ENCODE measurements at regions not wholly inside any gene's neighbourhood (a gene's known extent, or its start where the extent isn't known, plus 50 kb on each side); places are given as distances from the start of the nearest gene placed in this dataset.

DNA sequence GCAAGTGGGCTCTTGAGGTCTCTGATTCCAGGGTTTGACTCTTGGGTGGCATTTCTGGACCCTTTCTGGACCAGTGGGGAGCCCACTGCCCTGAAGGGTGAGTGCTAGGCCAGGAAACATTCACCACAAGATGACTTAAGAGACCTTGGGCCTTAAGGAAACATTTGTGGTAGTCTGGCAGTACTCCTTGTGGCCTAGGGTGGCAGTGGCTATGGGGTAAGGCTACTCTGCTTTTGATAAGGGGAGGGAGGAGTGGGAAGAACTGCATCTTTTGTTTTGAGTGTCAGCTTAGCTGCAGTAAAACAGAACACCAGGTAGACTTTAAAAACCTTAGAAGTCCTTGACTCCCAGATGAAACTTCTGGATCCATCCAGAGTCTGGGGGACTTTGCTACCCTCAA lies 529.3 kb upstream of the LRRC7 start:
- H3K27ac ChIP-seq: no peak overlapping the region

DNA sequence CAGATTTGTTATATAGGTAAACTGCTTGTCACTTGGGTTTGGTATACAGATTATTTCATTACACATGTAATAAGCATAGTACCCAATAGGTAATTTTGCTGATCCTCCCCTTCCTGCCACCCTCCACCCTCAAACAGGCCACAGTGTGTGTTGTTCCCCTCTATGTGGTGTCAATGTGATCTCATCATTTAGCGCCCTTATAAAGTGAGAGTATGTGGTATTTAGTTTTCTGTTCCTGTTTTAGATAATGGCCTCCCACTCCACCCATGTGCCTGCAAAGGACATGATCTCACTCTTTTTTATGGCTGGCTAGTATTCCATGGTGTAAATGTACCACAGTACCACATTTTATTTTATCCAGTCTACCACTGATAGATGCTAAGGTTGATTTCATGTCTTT lies 522.1 kb upstream of the LRRC7 start:
- TF ChIP-seq, protein P1, sequence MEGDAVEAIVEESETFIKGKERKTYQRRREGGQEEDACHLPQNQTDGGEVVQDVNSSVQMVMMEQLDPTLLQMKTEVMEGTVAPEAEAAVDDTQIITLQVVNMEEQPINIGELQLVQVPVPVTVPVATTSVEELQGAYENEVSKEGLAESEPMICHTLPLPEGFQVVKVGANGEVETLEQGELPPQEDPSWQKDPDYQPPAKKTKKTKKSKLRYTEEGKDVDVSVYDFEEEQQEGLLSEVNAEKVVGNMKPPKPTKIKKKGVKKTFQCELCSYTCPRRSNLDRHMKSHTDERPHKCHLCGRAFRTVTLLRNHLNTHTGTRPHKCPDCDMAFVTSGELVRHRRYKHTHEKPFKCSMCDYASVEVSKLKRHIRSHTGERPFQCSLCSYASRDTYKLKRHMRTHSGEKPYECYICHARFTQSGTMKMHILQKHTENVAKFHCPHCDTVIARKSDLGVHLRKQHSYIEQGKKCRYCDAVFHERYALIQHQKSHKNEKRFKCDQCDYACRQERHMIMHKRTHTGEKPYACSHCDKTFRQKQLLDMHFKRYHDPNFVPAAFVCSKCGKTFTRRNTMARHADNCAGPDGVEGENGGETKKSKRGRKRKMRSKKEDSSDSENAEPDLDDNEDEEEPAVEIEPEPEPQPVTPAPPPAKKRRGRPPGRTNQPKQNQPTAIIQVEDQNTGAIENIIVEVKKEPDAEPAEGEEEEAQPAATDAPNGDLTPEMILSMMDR (IDR thresholded peaks at IDR 0.05): no peak
- no peak for TF ChIP-seq ZFX (IDR thresholded peaks at IDR 0.05; ENCODE audit: borderline replicate concordance)
- no peak overlapping the region for H3K27ac ChIP-seq

More for the DNA sequence above, 529.3 kb upstream of the LRRC7 start:
- TF ChIP-seq, protein P1 (IDR thresholded peaks at IDR 0.05): no peak
- no peak for TF ChIP-seq ZFX (IDR thresholded peaks at IDR 0.05; ENCODE audit: borderline replicate concordance)

DNA sequence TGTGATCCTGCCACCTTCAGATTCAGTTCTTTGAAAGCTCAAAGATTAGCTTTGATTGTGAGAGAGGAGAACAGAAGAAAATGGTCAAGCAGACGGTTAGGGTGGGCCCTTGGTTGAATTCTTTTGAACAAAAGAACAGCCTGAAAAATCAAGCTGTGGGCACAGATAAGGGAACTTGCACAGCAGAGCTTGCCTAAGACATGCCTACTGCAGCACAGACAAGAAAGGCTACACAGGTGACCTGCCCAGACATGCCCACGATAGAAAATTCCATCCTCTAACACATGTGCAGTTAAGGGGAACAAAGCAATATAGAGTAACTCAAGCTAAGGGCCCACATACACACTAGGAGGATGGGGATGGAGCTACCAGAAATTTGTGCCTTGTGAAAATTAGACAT lies 512.5 kb upstream of the LRRC7 start:
- H3K27ac ChIP-seq: 0 out of 2 replicates have a peak overlapping the region, but pooled peaks have one; percentile 12
- no peak for TF ChIP-seq ZFX (IDR thresholded peaks at IDR 0.05; ENCODE audit: borderline replicate concordance)
- TF ChIP-seq, protein P1 (IDR thresholded peaks at IDR 0.05): no peak

DNA sequence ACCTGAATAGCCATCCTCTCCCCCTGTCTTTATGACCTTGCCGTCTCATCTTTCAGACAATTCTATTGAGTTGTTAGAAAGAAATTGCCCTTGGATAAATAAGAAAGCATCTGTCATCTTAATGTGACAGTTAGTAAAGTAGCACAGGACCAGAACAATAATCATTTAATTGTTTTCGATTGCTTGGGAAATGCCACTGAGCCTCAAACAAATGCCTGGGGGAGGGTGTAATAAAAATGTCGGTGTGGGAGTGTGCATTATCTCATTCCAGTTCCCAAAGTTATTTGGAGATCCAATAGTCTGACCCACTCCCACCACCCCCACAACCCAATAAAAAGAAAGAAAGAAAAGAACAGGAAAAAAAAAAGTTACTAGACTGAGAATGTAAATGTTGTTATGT lies 509.3 kb upstream of the LRRC7 start:
- 0 out of 2 replicates have a peak overlapping the region, but pooled peaks have one; percentile 17 for H3K27ac ChIP-seq
- TF ChIP-seq, protein P1 (IDR thresholded peaks at IDR 0.05): no peak
- TF ChIP-seq ZFX (IDR thresholded peaks at IDR 0.05; ENCODE audit: borderline replicate concordance): no peak

DNA sequence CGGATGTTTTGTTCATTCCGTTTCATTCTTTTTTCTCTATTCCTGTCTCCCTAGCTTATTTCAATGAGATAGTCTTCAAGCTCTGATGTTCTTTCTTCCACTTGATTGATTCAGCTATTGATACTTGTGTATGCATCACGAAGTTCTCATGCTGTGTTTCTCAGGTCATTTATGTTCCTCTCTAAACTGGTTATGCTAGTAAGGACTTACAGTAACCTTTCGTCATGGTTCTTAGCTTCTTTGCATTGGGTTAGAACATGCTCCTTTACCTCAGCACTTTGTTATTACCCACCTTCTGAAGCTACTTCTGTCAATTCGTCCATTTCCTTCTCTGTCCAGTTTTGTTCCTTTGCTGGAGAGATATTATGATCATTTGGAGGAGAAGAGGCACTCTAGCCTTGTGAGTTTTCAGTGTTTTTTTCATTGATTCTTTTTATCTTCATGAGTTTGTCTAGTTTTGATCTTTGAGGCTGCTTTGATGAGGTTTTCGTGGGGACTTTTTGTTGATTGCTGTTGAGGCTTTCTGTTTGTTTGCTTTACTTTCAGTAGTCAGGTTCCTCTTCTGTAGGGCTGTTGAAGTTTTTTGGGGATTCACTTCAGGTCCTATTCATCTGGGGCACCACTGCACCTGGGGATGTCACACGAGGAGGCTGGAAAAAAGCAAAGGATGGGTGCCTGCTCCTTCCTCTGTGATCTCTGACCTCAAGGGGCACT lies 496.9 kb upstream of the LRRC7 start:
- TF ChIP-seq, protein P1 (IDR thresholded peaks at IDR 0.05): no peak
- TF ChIP-seq ZFX (IDR thresholded peaks at IDR 0.05; ENCODE audit: borderline replicate concordance): no peak
- no peak overlapping the region for H3K27ac ChIP-seq

DNA sequence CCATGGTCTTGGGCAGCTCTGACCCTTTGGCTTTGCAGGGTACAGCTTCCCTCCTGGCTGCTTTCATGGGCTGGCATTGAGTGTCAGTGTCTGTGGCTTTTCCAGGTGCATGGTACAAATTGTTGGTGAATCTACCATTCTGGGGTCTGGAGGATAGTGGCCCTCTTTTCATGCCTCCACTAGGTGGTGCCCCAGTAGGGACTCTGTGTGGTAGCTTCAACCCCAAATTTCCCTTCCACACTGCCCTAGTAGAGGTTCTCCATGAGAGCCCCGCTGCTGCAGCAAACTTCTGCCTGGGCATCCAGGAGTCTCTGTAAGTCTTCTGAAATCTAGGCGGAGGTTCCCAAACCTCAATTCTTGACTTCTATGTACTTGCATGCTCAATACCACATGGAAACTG lies 494.5 kb upstream of the LRRC7 start:
- TF ChIP-seq, protein P1 (IDR thresholded peaks at IDR 0.05): no peak
- no peak for TF ChIP-seq ZFX (IDR thresholded peaks at IDR 0.05; ENCODE audit: borderline replicate concordance)

DNA sequence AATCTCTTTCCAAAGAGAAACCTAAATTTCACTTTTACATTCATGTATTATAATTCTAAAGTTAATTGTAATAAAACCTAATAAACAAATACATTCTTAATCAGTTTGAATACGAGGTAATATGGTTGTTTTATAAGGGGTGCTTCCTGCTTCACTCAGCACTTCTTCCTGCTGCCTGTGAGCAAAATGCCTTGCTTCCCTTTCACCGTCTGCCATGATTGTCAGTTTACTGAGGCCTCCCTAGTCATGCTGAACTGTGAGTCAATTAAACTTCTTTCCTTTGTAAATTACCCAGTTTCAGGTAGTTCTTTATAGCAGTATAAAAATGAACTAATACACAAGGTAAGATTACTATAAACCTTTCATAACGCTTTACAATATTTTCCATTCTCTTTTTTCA lies 491.1 kb upstream of the LRRC7 start:
- no peak overlapping the region for H3K27ac ChIP-seq
- TF ChIP-seq, protein P1 (IDR thresholded peaks at IDR 0.05): no peak
- no peak for TF ChIP-seq ZFX (IDR thresholded peaks at IDR 0.05; ENCODE audit: borderline replicate concordance)

More for the DNA sequence above, 494.5 kb upstream of the LRRC7 start:
- H3K27ac ChIP-seq: no peak overlapping the region

All from 22Rv1 (cell line).